Activated CD8-positive, alpha-beta T cell treated with anti-CD3 and anti-CD28 coated beads, Interleukin-2, amount 10 ng/mL, durations not matched to agents 7 days and 5 days (primary cell): ENCODE measurements at regions not wholly inside any gene's neighbourhood (a gene's known extent, or its start where the extent isn't known, plus 50 kb on each side); places are given as distances from the start of the nearest gene placed in this dataset.

Source experiments
- ATAC-seq: fragments of 150-1000 bp; cut with Tn5 transposase; one replicate; pipeline ENCODE4 v1.10.0; 2021; ENCODE audit warnings: moderate library complexity
- CTCF ChIA-PET: fragments of 350-600 bp; sonication (Branson Sonifier 250); formaldehyde crosslinking; loops from one replicate; lab custom pipeline; 2021; ENCODE audit warnings: antibody characterized with exemption; lab: Charles Lee
- POLR2A ChIA-PET: fragments of 350-600 bp; sonication (Branson Sonifier 250); formaldehyde crosslinking; loops from one replicate; lab custom pipeline; 2021; ENCODE audit warnings: antibody characterized with exemption; lab: Charles Lee
- DNase-seq: peaks from one replicate; pipeline ENCODE4 v3.0.0-alpha.2; 2020
- H3K27ac Mint-ChIP-seq: one replicate; pipeline ENCODE4 v1.8.0; 2021; ENCODE audit warnings: mild to moderate bottlenecking, mixed read lengths
- H3K27me3 Mint-ChIP-seq: one replicate; pipeline ENCODE4 v1.8.0; 2021; ENCODE audit warnings: low read depth, mixed read lengths
- H3K36me3 Mint-ChIP-seq: one replicate; pipeline ENCODE4 v1.8.0; 2021; ENCODE audit warnings: low read depth, mixed read lengths
- H3K4me1 Mint-ChIP-seq: one replicate; pipeline ENCODE4 v1.8.0; 2021; ENCODE audit warnings: low read depth, mixed read lengths
- H3K4me3 Mint-ChIP-seq: one replicate; pipeline ENCODE4 v1.8.0; 2021; ENCODE audit warnings: mild to moderate bottlenecking, mixed read lengths
- H3K9me3 Mint-ChIP-seq: one replicate; pipeline ENCODE4 v1.8.0; 2022; ENCODE audit warnings: mixed read lengths; ENCODE audit not compliant: insufficient read depth

DNA sequence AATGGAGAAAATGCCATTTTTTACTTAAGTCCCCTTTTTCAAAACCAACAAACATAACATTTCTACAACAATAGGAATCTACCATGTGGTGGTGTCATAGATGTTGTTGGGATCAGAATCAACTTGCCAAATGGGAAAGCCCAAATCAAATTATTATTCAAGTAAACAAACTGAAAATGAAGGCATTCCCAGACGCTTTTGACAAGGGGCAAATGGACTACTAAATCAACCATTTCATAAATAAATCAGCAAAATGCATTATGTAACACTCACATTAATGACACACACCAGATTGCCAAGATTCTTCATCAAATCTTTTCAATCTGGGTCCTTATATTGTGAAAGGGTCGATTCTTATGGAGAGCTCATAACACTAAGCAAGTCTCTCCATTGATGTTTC, 375.6 kb downstream of the KIF16B start:
- DNase-seq (no peak), ATAC-seq (no peak)
- no peaks in the 10 kb centered on the region for H3K36me3 Mint-ChIP-seq
- POLR2A ChIA-PET, result no interaction called here
- no peak overlapping the region for H3K4me3 Mint-ChIP-seq
- no peak overlapping the region for H3K27ac Mint-ChIP-seq
- peaks cover 13% of the 10 kb centered on the region for H3K9me3 Mint-ChIP-seq
- no peaks in the 10 kb centered on the region for H3K27me3 Mint-ChIP-seq
- H3K4me1 Mint-ChIP-seq, result no peaks in the 10 kb centered on the region
- CTCF ChIA-PET, result no interaction called here

DNA sequence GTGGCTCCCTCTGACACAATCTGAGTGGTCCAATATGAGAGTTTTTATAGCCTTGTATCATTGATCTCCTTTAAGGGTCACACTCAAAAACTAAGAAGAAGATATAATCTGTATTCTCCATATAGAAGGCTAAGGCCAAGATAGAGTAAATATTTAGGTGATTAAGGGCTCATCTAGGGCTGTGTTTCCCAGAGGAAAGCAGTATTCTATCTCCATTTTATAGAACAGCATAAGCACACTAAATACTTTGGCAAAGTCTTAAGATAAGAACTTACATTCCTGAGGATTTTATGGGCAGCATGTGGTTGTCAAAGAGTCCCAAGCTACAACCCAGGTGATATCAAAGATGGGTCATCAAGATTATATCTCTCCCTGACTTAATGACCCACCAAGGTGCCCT, 377.6 kb downstream of the KIF16B start:
- no peak for ATAC-seq
- Mint-ChIP-seq H3K4me3 (no peak overlapping the region), H3K4me1 (no peaks in the 10 kb centered on the region), H3K27ac (no peak overlapping the region), H3K27me3 (no peaks in the 10 kb centered on the region), H3K36me3 (no peaks in the 10 kb centered on the region), H3K9me3 (peaks cover 4% of the 10 kb centered on the region)
- ChIA-PET CTCF (no interaction called here), POLR2A (no interaction called here)
- no peak for DNase-seq

DNA sequence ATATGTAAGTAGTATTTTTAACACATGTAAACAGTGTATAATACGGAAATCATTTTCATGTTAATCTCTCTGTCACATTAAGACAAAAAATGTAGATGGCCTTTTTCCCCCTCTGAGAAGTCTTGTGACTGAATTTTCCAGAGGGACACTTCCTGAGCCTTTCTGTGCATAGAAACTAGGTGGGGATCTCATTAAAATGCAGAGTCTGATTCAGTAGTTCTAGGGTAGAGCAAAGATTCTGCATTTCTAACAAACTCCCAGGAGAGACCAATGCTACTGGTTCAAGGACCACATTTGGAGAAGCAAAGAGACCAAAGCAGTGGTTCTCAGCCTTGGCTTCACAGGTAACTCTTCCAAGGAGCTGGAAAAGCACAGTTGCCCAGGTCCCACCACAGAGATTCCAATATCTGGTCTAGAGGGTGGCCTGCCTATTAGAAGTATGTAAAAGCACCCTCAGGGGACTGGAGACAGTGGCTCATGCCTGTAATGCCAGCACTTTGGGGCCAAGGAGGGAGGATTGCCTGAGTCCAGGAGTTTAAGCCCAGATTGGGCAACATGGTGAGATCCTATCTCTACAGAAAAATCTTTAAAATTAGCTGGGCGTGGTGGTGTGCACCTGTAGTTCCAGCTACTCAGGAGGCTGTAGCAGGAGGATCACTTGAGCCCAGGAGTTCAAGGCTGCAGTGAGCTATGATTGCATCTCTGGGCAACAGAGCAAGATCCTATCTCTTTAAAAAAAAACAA, 378.5 kb downstream of the KIF16B start:
- no peaks in the 10 kb centered on the region for H3K36me3 Mint-ChIP-seq
- H3K27me3 Mint-ChIP-seq, result no peaks in the 10 kb centered on the region
- H3K4me1 Mint-ChIP-seq, result no peaks in the 10 kb centered on the region
- ChIA-PET CTCF (no interaction called here), POLR2A (no interaction called here)
- H3K4me3 Mint-ChIP-seq, result no peak overlapping the region
- DNase-seq (no peak), ATAC-seq (no peak)
- H3K9me3 Mint-ChIP-seq, result peaks cover 4% of the 10 kb centered on the region
- H3K27ac Mint-ChIP-seq, result no peak overlapping the region

DNA sequence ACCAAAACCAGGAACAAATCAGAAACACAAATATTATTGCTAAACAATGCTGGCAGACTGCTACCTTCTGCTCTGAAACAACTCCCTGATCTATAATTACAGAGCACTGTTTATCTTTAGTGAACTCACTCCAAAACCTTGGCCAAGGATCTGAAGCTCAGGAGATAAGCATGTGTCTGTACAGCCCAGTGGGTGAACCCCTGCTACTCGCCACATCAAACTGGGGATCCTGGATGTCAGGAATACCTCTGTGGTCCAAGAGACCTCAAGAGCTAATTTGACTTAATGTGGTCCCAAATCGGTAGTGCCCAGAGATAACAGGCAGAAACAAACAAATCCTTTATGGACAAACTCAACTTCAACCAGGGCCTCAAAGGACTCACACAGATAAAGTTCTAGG, 381.8 kb downstream of the KIF16B start:
- CTCF ChIA-PET, result no interaction called here
- POLR2A ChIA-PET, result no interaction called here
- H3K4me3 Mint-ChIP-seq, result no peak overlapping the region
- H3K27ac Mint-ChIP-seq, result no peak overlapping the region
- H3K27me3 Mint-ChIP-seq, result no peaks in the 10 kb centered on the region
- no peak for ATAC-seq
- no peaks in the 10 kb centered on the region for H3K4me1 Mint-ChIP-seq
- H3K9me3 Mint-ChIP-seq, result peaks cover 4% of the 10 kb centered on the region
- DNase-seq, result no peak
- H3K36me3 Mint-ChIP-seq, result no peaks in the 10 kb centered on the region

DNA sequence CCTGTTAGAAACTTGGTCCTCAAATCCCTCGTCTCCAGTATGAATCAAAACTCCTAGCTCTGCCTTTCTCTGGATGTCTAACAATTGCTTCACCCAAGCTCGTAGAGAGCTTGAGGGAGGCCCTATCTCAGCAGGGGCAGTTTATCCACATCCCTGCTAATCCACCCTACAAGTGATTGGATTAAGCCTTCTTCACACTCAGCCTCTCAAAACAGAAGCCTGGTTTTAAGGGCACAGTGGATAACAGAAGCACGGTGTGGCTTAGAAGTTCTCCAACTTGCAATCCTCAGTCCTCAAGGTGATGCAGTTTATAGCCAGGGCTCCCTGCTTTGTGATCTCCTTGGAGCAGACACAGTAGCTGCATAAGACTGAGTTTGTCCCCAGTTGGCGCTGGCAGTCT, 383.9 kb downstream of the KIF16B start:
- ChIA-PET CTCF (no interaction called here), POLR2A (no interaction called here)
- Mint-ChIP-seq H3K4me1 (no peaks in the 10 kb centered on the region), H3K36me3 (no peaks in the 10 kb centered on the region), H3K4me3 (no peak overlapping the region), H3K27me3 (no peaks in the 10 kb centered on the region), H3K27ac (no peak overlapping the region), H3K9me3 (peaks cover 2% of the 10 kb centered on the region)
- ATAC-seq (no peak), DNase-seq (no peak)

DNA sequence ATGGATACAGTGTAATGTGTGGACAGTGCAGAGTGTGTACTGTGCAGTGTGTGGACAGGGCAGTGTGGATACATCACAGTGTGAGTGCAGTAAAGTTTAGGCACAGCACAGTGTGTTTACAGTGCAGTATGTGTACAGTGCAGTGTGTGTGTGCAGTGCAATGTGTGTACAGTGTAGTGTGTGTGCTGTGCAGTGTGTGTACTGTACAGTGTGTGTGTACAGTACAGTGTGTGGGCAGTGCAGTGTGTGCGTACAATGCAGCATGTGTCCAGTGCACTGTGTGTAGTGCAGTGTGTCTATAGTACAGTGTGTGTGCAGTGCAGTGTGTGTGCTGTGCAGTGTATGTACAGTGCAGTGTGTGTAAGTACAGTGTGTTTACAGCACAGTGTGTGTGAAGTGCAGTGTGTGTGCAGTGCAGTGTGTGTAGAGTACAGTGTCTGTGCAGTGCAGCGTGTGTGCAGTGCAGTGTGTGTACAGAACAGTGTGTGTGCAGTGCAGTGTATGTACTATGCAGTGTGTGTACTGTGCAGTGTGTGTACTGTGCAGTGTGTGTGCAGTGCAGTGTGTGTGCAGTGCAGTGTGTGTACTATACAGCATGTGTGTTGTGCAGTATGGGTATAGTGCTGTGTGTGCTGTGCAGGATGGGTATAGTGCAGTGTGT, 385.2 kb downstream of the KIF16B start:
- ChIA-PET CTCF (no interaction called here), POLR2A (no interaction called here)

DNA sequence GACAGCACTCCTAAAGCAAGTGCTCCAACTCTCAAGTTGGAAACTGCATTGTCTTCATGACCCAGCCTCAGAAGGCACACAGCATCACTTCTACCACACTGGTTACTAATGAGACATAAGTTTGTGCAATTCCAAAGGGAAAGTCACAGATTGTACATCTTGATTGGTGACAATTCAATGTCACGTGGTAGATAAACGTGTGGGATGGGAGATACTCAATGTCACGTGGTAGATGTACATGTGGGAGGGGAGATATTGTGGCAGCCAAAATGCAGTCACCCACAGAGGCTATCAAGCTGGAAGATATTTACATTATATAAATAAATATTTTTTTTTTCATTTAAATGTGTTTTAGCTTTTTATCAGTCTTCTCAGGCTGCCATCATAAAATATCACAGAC, 393.3 kb downstream of the KIF16B start:
- H3K27me3 Mint-ChIP-seq, result no peaks in the 10 kb centered on the region
- no peaks in the 10 kb centered on the region for H3K4me1 Mint-ChIP-seq
- H3K27ac Mint-ChIP-seq, result no peak overlapping the region
- H3K9me3 Mint-ChIP-seq, result peaks cover 4% of the 10 kb centered on the region
- H3K4me3 Mint-ChIP-seq, result no peak overlapping the region
- ATAC-seq (no peak), DNase-seq (no peak)
- H3K36me3 Mint-ChIP-seq, result no peaks in the 10 kb centered on the region
- ChIA-PET CTCF (no interaction called here), POLR2A (no interaction called here)

More for the DNA sequence above, 385.2 kb downstream of the KIF16B start:
- Mint-ChIP-seq H3K27me3 (no peaks in the 10 kb centered on the region), H3K4me1 (no peaks in the 10 kb centered on the region), H3K36me3 (no peaks in the 10 kb centered on the region), H3K4me3 (no peak overlapping the region), H3K27ac (no peak overlapping the region), H3K9me3 (no peaks in the 10 kb centered on the region)
- ATAC-seq (no peak), DNase-seq (no peak)

DNA sequence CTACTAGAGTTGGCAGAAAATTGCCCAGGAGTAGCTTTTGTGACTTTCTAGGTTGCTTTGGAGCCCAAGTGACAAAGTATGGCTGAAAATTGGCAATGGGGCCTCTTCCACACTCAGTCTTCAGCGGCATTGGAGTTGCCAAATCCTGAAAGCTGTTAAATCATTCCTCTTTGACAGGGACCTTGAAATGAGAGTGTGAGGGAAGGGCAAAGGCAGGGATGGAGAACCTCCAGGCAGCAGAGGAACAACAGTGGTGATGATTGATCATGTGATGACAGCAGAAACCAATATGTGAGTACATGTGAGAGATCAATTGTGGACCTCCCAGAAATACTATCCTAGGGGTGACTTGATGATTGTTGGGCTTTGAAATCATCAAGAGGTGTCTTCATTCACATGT, 393.9 kb downstream of the KIF16B start:
- POLR2A ChIA-PET, result no interaction called here
- Mint-ChIP-seq H3K9me3 (peaks cover 4% of the 10 kb centered on the region), H3K36me3 (no peaks in the 10 kb centered on the region), H3K27ac (no peak overlapping the region), H3K4me3 (no peak overlapping the region), H3K4me1 (no peaks in the 10 kb centered on the region), H3K27me3 (no peaks in the 10 kb centered on the region)
- ATAC-seq (no peak), DNase-seq (no peak)
- CTCF ChIA-PET, result no interaction called here

DNA sequence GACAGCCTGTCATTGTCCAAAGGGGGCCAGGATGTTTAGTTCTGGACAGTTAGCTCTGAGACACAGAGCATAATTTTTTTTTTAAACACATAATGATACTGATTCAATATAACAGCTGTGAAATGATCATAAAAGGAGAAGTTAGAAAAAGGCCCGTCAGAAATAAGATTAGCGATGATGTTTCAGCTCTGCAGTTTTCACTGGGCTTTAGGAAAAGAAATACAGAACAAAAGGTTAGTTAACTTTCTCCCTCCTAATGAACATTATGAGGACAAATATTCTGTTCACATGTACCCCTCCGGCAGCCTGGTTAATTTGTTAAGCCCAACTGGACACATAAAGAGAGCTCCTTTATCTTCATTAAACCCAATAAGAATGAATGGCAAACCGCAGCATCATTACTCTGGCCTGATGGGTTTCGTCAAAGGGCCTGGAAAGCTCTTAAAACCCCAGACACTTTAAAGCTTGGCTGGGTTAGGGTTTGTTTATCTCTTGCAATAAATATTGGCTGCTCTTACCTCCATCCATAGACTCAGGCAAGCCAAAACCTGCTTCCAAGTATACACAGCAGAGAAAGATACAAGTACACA, 394.6 kb downstream of the KIF16B start:
- Mint-ChIP-seq H3K9me3 (peaks cover 4% of the 10 kb centered on the region), H3K36me3 (no peaks in the 10 kb centered on the region), H3K27me3 (no peaks in the 10 kb centered on the region), H3K27ac (no peak overlapping the region), H3K4me3 (no peak overlapping the region), H3K4me1 (no peaks in the 10 kb centered on the region)
- no peak for ATAC-seq
- DNase-seq, result no peak
- POLR2A ChIA-PET, result no interaction called here
- CTCF ChIA-PET, result no interaction called here

DNA sequence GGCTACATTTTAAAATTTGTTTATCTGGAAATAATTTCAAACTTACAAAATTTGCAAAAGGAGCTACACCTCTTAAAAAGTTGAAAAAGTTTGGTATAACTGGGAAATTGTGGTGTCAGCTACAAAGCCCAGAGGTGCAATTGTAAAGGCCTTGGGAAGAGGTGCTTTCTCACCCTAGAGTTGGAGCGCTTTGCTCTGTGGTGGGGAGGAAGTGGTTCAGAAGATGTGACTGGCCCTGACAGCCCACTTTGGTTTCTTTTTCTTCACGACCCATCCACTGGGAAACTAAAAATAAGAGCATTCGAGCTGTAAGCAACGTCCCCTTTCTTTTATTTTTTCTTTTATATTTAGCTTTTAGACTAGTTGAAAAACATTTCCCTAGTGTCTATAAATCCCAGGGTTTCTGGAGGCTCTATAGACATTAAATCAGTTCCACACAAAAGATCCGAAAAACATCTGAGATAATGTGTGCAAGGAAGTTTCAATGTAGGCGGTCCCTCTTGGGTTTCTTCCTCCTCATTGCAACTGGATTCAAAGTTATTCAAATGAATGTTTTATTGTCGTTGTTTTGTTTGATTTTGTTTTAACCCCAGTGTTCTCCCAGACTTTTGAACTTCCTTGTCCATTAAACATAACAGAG, 397.8 kb downstream of the KIF16B start:
- Mint-ChIP-seq H3K27ac (no peak overlapping the region), H3K9me3 (peaks cover 4% of the 10 kb centered on the region), H3K4me1 (no peaks in the 10 kb centered on the region), H3K27me3 (no peaks in the 10 kb centered on the region), H3K4me3 (no peak overlapping the region), H3K36me3 (no peaks in the 10 kb centered on the region)
- ATAC-seq, result no peak
- peak; percentile 20 for DNase-seq
- CTCF ChIA-PET, result no interaction called here
- POLR2A ChIA-PET, result no interaction called here

DNA sequence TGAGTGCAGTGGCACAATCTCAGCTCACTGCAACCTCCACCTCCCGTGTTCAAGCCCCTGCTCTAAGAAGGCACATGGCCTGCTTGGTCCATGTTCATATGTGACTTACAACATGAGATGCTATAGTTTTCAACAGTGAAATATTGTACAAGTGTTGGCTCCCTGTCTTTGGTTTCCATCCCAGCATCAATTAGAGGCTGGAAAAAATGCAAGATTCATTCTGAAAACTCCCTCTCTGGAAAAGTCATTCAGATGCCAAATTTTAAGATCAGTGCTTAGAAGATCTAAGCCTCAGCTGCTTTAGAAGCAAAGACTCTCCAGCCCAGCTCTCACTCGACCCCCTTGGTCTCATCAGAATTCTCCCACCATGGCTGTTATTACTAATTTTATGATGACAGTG, 398.9 kb downstream of the KIF16B start:
- Mint-ChIP-seq H3K9me3 (peaks cover 4% of the 10 kb centered on the region), H3K27me3 (no peaks in the 10 kb centered on the region), H3K4me1 (no peaks in the 10 kb centered on the region), H3K36me3 (no peaks in the 10 kb centered on the region), H3K27ac (no peak overlapping the region), H3K4me3 (no peak overlapping the region)
- no peak for DNase-seq
- ATAC-seq, result no peak
- POLR2A ChIA-PET, result no interaction called here
- CTCF ChIA-PET, result no interaction called here

DNA sequence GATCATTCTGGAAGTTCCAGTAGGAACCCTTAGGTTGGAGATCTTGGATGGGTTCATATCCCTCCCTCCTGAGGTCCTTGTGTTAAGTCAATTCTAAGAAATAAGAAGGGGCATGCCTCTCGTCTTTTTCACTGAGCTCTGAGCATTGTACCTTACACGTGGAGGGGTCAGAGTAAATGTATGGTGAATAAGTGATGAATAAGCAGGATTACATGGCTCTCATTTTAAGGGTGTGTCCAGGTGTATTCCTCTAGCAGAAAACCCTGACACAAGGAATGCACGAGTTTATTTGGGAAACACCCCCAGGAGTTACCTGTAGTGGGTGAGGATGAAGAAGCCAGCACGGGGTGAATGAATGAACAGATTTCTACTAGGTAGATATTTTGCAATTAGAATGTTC, 400.2 kb downstream of the KIF16B start:
- H3K4me1 Mint-ChIP-seq, result no peaks in the 10 kb centered on the region
- ChIA-PET CTCF (no interaction called here), POLR2A (no interaction called here)
- DNase-seq, result no peak
- no peak overlapping the region for H3K4me3 Mint-ChIP-seq
- H3K27ac Mint-ChIP-seq, result no peak overlapping the region
- H3K9me3 Mint-ChIP-seq, result no peaks in the 10 kb centered on the region
- no peaks in the 10 kb centered on the region for H3K36me3 Mint-ChIP-seq
- no peak for ATAC-seq
- H3K27me3 Mint-ChIP-seq, result no peaks in the 10 kb centered on the region
